PC-3 (cell line): ENCODE measurements at regions not wholly inside any gene's neighbourhood (a gene's known extent, or its start where the extent isn't known, plus 50 kb on each side); places are given as distances from the start of the nearest gene placed in this dataset.

Source experiments
- CTCF ChIP-seq: fragments of 300-600 bp; sonication (generic); conservative IDR thresholded peaks from 2 replicates; pipeline ENCODE4 v1.5.1; 2017; ENCODE audit warnings: antibody characterized with exemption, low read depth, mild to moderate bottlenecking, low read length
- EZH2 ChIP-seq: fragments of 300-600 bp; sonication (generic); IDR thresholded peaks from one replicate; pipeline ENCODE4 v1.6.1; 2017; ENCODE audit warnings: antibody characterized with exemption, mild to moderate bottlenecking, low read length; ENCODE audit not compliant: unreplicated experiment
- EZH2phosphoT487 ChIP-seq: fragments of 300-600 bp; sonication (generic); IDR thresholded peaks from 2 replicates; pipeline ENCODE4 v1.6.1; 2018; ENCODE audit warnings: mild to moderate bottlenecking, antibody characterized with exemption, low read length, borderline replicate concordance

GRCh38 chr6:95175927-95176675, 401.2 kb upstream of the MANEA start:
- TF ChIP-seq CTCF (no peak), EZH2phosphoT487 (no peak), EZH2 (no peak)
